HEK293 (cell line): ENCODE measurements at regions not wholly inside any gene's neighbourhood (a gene's known extent, or its start where the extent isn't known, plus 50 kb on each side); places are given as distances from the start of the nearest gene placed in this dataset.

ENCODE experiments used
- EGR2 ChIP-seq: fragments of 450-650 bp; formaldehyde crosslinking; IDR thresholded peaks from 2 replicates; pipeline ENCODE4 v1.5.1; 2016; ENCODE audit warnings: low read depth, missing biosample characterization, missing genetic modification characterization
- HOXA7 ChIP-seq: sonication (generic); formaldehyde crosslinking; IDR thresholded peaks from 2 replicates; pipeline ENCODE4 v1.8.1; 2022; ENCODE audit warnings: missing genetic modification reagents, borderline replicate concordance
- KLF17 ChIP-seq: fragments of 450-650 bp; formaldehyde crosslinking; IDR thresholded peaks from 2 replicates; pipeline ENCODE4 v1.5.1; 2016; ENCODE audit warnings: missing biosample characterization, missing genetic modification characterization
- KLF8 ChIP-seq: fragments of 450-650 bp; formaldehyde crosslinking; IDR thresholded peaks from 2 replicates; pipeline ENCODE4 v1.5.1; 2016; ENCODE audit warnings: missing biosample characterization, missing genetic modification characterization
- OSR2 ChIP-seq: fragments of 450-650 bp; formaldehyde crosslinking; IDR thresholded peaks from 2 replicates; pipeline ENCODE4 v1.5.1; 2016; ENCODE audit warnings: missing biosample characterization, missing genetic modification characterization
- PATZ1 ChIP-seq: fragments of 450-650 bp; formaldehyde crosslinking; IDR thresholded peaks from 2 replicates; pipeline ENCODE4 v1.5.1; 2016; ENCODE audit warnings: missing biosample characterization, missing genetic modification characterization
- PRDM6 ChIP-seq: fragments of 450-650 bp; formaldehyde crosslinking; IDR thresholded peaks from 2 replicates; pipeline ENCODE4 v1.5.1; 2017; ENCODE audit warnings: missing biosample characterization, missing genetic modification characterization
- RBAK ChIP-seq: fragments of 450-650 bp; formaldehyde crosslinking; IDR thresholded peaks from 2 replicates; pipeline ENCODE4 v1.5.1; 2016; ENCODE audit warnings: missing biosample characterization, missing genetic modification characterization
- TCF7L2 ChIP-seq: IDR thresholded peaks from 2 replicates; pipeline ENCODE4 v1.6.1; 2011; ENCODE audit warnings: low read depth, mild to moderate bottlenecking, inconsistent platforms, low read length, moderate library complexity, borderline replicate concordance
- WT1 ChIP-seq: fragments of 450-650 bp; formaldehyde crosslinking; IDR thresholded peaks from 2 replicates; pipeline ENCODE4 v1.5.1; 2016; ENCODE audit warnings: missing biosample characterization, missing genetic modification characterization
- ZBTB17 ChIP-seq: fragments of 450-650 bp; formaldehyde crosslinking; IDR thresholded peaks from 2 replicates; pipeline ENCODE4 v1.5.1; 2016; ENCODE audit warnings: missing biosample characterization, missing genetic modification characterization
- ZBTB44 ChIP-seq: fragments of 450-650 bp; IDR thresholded peaks from 2 replicates; pipeline ENCODE4 v1.5.1; 2018; ENCODE audit warnings: missing biosample characterization, mild to moderate bottlenecking, missing genetic modification characterization
- ZFHX2 ChIP-seq: fragments of 450-650 bp; formaldehyde crosslinking; conservative IDR thresholded peaks from 2 replicates; pipeline ENCODE4 v1.5.1; 2016; ENCODE audit warnings: missing biosample characterization, missing genetic modification characterization
- ZNF169 ChIP-seq: fragments of 450-650 bp; formaldehyde crosslinking; IDR thresholded peaks from 2 replicates; pipeline ENCODE4 v1.5.1; 2016; ENCODE audit warnings: missing biosample characterization, missing genetic modification characterization
- ZNF18 ChIP-seq: fragments of 450-650 bp; formaldehyde crosslinking; IDR thresholded peaks from 2 replicates; pipeline ENCODE4 v1.5.1; 2016; ENCODE audit warnings: missing biosample characterization, missing genetic modification characterization
- ZNF202 ChIP-seq: fragments of 450-650 bp; formaldehyde crosslinking; IDR thresholded peaks from 2 replicates; pipeline ENCODE4 v1.5.1; 2016; ENCODE audit warnings: missing biosample characterization, missing genetic modification characterization, borderline replicate concordance
- ZNF311 ChIP-seq: fragments of 450-650 bp; formaldehyde crosslinking; IDR thresholded peaks from 2 replicates; pipeline ENCODE4 v1.5.1; 2017; ENCODE audit warnings: missing biosample characterization, missing genetic modification characterization, borderline replicate concordance
- ZNF324 ChIP-seq: fragments of 450-650 bp; formaldehyde crosslinking; IDR thresholded peaks from 2 replicates; pipeline ENCODE4 v1.5.1; 2016; ENCODE audit warnings: missing biosample characterization, missing genetic modification characterization
- ZNF354C ChIP-seq: fragments of 450-650 bp; formaldehyde crosslinking; IDR thresholded peaks from 2 replicates; pipeline ENCODE4 v1.5.1; 2016; ENCODE audit warnings: missing biosample characterization, missing genetic modification characterization, low read depth, borderline replicate concordance
- ZNF433 ChIP-seq: fragments of 450-650 bp; formaldehyde crosslinking; IDR thresholded peaks from 2 replicates; pipeline ENCODE4 v1.5.1; 2016; ENCODE audit warnings: missing biosample characterization, missing genetic modification characterization, low read depth
- ZNF513 ChIP-seq: fragments of 450-650 bp; IDR thresholded peaks from 2 replicates; pipeline ENCODE4 v1.5.1; 2018; ENCODE audit warnings: missing biosample characterization, missing genetic modification characterization
- ZNF514 ChIP-seq: fragments of 450-650 bp; formaldehyde crosslinking; IDR thresholded peaks from 2 replicates; pipeline ENCODE4 v1.5.1; 2016; ENCODE audit warnings: missing biosample characterization, missing genetic modification characterization
- ZNF558 ChIP-seq: fragments of 450-650 bp; formaldehyde crosslinking; IDR thresholded peaks from 2 replicates; pipeline ENCODE4 v1.5.1; 2016; ENCODE audit warnings: missing biosample characterization, missing genetic modification characterization
- ZNF571 ChIP-seq: fragments of 450-650 bp; formaldehyde crosslinking; IDR thresholded peaks from 2 replicates; pipeline ENCODE4 v1.5.0; 2017; ENCODE audit warnings: missing biosample characterization, missing genetic modification characterization
- ZNF626 ChIP-seq: fragments of 450-650 bp; sonication (Bioruptor Pico); formaldehyde crosslinking; IDR thresholded peaks from 2 replicates; pipeline ENCODE4 v1.5.1; 2018; ENCODE audit warnings: missing biosample characterization, missing genetic modification characterization, inconsistent platforms
- ZNF629 ChIP-seq: fragments of 450-650 bp; formaldehyde crosslinking; IDR thresholded peaks from 2 replicates; pipeline ENCODE4 v1.5.1; 2017; ENCODE audit warnings: missing biosample characterization, missing genetic modification characterization
- ZNF692 ChIP-seq: fragments of 450-650 bp; formaldehyde crosslinking; IDR thresholded peaks from 2 replicates; pipeline ENCODE4 v1.5.1; 2016; ENCODE audit warnings: missing biosample characterization, missing genetic modification characterization
- ZNF791 ChIP-seq: fragments of 450-650 bp; formaldehyde crosslinking; IDR thresholded peaks from 2 replicates; pipeline ENCODE4 v1.5.1; 2016; ENCODE audit warnings: missing biosample characterization, missing genetic modification characterization
- ZNF837 ChIP-seq: fragments of 450-650 bp; formaldehyde crosslinking; IDR thresholded peaks from 2 replicates; pipeline ENCODE4 v1.5.1; 2016; ENCODE audit warnings: missing biosample characterization, missing genetic modification characterization
- ZSCAN23 ChIP-seq: fragments of 450-650 bp; formaldehyde crosslinking; IDR thresholded peaks from 2 replicates; pipeline ENCODE4 v1.5.1; 2016; ENCODE audit warnings: missing biosample characterization, missing genetic modification characterization

- TF ChIP-seq ZNF513 (tag by site-specific recombination), result no peak
- peak; percentile 76 for TF ChIP-seq PATZ1 (tag by site-specific recombination)
- TF ChIP-seq ZNF514 (tag by site-specific recombination), result no peak
- peak; percentile 69 for TF ChIP-seq KLF8 (tag by site-specific recombination)
- TF ChIP-seq RBAK (tag by site-specific recombination), result no peak
- TF ChIP-seq ZNF202, result no peak
- TF ChIP-seq ZNF692 (tag by site-specific recombination), result peak; percentile 61; the same call in 1 of the 2 replicates
- TF ChIP-seq ZNF18 (tag by site-specific recombination), result no peak
- TF ChIP-seq ZNF324, result no peak
- TF ChIP-seq HOXA7, result no peak
- no peak for TF ChIP-seq ZNF791 (tag by site-specific recombination)
- TF ChIP-seq WT1, result peak; percentile 54; the same call in 1 of the 2 replicates
- TF ChIP-seq TCF7L2, result no peak
- TF ChIP-seq ZNF837 (tag by site-specific recombination), result no peak
- peak; percentile 98 for TF ChIP-seq ZNF629 (tag by site-specific recombination)
- no peak for TF ChIP-seq EGR2 (tag by site-specific recombination)
- TF ChIP-seq ZFHX2 (tag by site-specific recombination), result no peak
- TF ChIP-seq ZSCAN23 (tag by site-specific recombination), result 0 out of 2 replicates have a peak, but pooled peaks have one; percentile 30
- TF ChIP-seq OSR2, result peak; percentile 86
- no peak for TF ChIP-seq ZBTB17 (tag by site-specific recombination)
- TF ChIP-seq ZNF354C (tag by site-specific recombination), result no peak
- TF ChIP-seq KLF17 (tag by site-specific recombination), result peak; percentile 88
- TF ChIP-seq ZNF169 (tag by site-specific recombination), result no peak
- no peak for TF ChIP-seq ZBTB44 (tag by site-specific recombination)
- no peak for TF ChIP-seq ZNF626 (tag by site-specific recombination)
- no peak for TF ChIP-seq ZNF311 (tag by site-specific recombination)
- TF ChIP-seq ZNF558 (tag by site-specific recombination), result no peak
- no peak for TF ChIP-seq ZNF571 (tag by site-specific recombination)
- TF ChIP-seq PRDM6, result peak; percentile 73
- no peak for TF ChIP-seq ZNF433 (tag by site-specific recombination)
Observed at GRCh38 chr5:174335682-174336364, 290.3 kb downstream of the NSG2 start (continued).
